ENCODE measurements at regions not wholly inside any gene's neighbourhood (a gene's known extent, or its start where the extent isn't known, plus 50 kb on each side); places are given as distances from the start of the nearest gene placed in this dataset.

DNA sequence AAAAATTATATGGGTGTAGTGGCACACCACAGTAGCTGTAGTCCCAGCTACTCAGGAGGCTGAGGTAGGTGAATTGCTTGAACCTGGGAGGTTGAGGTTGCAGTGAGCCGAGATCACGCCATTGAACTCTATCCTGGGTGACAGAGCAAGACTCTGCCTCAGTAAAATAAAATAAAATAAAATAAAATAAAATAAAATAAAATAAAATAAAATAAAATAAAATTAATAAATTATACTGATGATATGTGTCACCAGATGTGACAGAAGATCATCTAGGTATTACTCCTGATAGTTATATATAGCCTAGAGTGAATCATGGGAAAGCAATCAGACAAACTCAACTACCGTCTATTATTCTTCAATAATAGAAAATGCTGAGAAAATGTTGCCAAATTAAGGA lies 972.5 kb downstream of the MRPL39 start:
- Histone ChIP-seq H3K79me2 (ENCODE audit: control insufficient read depth, insufficient read depth, low read length) (no peaks in the 10 kb centered on the region), H4K20me1 (ENCODE audit: control insufficient read depth, insufficient read depth, low read length, poor library complexity, severe bottlenecking) (no peaks in the 10 kb centered on the region), H3K27ac (ENCODE audit: low read length in 2 of 2) (no peak overlapping the region), H3K9me3 (ENCODE audit: control extremely low read depth in 1 of 3, control insufficient read depth in 2 of 3, insufficient read depth in 1 of 3, low read length in 2 of 3) (no peaks in the 10 kb centered on the region), H3K27me3 (replicated peaks in 1 of 4; ENCODE audit: control extremely low read depth in 1 of 4, control insufficient read depth in 3 of 4, insufficient read depth in 4 of 4, low read length in 3 of 4) (no peaks in the 10 kb centered on the region), H3K36me3 (replicated peaks in 1 of 2; ENCODE audit: control extremely low read depth in 1 of 2, control insufficient read depth in 1 of 2, extremely low read depth in 1 of 2, insufficient read depth in 2 of 2, low read length in 1 of 2) (no peaks in the 10 kb centered on the region), H3K4me1 (ENCODE audit: control insufficient read depth in 2 of 2, insufficient read depth in 2 of 2, low read length in 2 of 2) (no peaks in the 10 kb centered on the region), H3K4me3 (ENCODE audit: control extremely low read depth in 1 of 5, extremely low read depth in 1 of 5, insufficient read depth in 1 of 5, low read depth in 2 of 5, low read length in 4 of 5) (no peak overlapping the region), H3K9ac (ENCODE audit: low read length) (no peak overlapping the region), H2AFZ (ENCODE audit: insufficient read depth, low read depth, low read length, poor library complexity, severe bottlenecking) (no peak overlapping the region), H3K4me2 (replicated peaks; ENCODE audit: low read depth, low read length, poor library complexity, severe bottlenecking) (no peak overlapping the region)
- ChIA-PET CTCF (no interaction called here), POLR2A (no interaction called here)
- Mint-ChIP-seq H3K9me3 (ENCODE audit: insufficient read depth) (no peaks in the 10 kb centered on the region), H3K27ac (no peak overlapping the region), H3K4me3 (no peak overlapping the region), H3K27me3 (no peaks in the 10 kb centered on the region), H3K4me1 (peaks cover 2% of the 10 kb centered on the region)
- no peak for DNase-seq
- WGBS (ENCODE audit: insufficient coverage) = no CpG with 5 or more reads among the region's 3 CpGs
- TF ChIP-seq, protein P1, sequence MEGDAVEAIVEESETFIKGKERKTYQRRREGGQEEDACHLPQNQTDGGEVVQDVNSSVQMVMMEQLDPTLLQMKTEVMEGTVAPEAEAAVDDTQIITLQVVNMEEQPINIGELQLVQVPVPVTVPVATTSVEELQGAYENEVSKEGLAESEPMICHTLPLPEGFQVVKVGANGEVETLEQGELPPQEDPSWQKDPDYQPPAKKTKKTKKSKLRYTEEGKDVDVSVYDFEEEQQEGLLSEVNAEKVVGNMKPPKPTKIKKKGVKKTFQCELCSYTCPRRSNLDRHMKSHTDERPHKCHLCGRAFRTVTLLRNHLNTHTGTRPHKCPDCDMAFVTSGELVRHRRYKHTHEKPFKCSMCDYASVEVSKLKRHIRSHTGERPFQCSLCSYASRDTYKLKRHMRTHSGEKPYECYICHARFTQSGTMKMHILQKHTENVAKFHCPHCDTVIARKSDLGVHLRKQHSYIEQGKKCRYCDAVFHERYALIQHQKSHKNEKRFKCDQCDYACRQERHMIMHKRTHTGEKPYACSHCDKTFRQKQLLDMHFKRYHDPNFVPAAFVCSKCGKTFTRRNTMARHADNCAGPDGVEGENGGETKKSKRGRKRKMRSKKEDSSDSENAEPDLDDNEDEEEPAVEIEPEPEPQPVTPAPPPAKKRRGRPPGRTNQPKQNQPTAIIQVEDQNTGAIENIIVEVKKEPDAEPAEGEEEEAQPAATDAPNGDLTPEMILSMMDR (IDR thresholded peaks at IDR 0.05) = no peak
- TF ChIP-seq EZH2 (IDR thresholded peaks at IDR 0.05; ENCODE audit: borderline replicate concordance, insufficient read depth, low read depth, low read length, poor library complexity, severe bottlenecking) = no peak
- intact Hi-C loops (cut with micrococcal nuclease) = no loop called here
- ATAC-seq (ENCODE audit: low read depth) = no peak

DNA sequence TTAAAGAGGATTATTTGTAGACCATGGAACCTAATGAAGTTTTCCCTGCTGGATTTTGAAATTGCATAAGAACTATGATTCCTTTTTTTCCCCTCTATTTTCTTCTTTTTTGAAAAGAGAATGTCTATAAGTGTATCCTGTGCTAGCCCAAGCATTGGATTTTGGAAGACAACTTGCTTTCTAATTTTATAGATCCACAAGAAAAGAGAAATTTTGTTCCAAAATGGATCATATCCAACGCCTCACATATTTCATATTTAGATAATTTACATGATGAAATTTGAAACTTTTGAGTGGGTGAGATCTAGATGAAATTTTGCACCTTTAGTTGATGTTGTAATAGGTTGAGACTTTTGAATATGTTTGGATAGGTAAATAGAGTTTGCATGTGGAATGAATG lies 978.7 kb downstream of the MRPL39 start:
- Histone ChIP-seq H2AFZ (ENCODE audit: insufficient read depth, low read depth, low read length, poor library complexity, severe bottlenecking) (no peak overlapping the region), H3K27ac (ENCODE audit: low read length in 2 of 2) (no peak overlapping the region), H3K27me3 (replicated peaks in 1 of 4; ENCODE audit: control extremely low read depth in 1 of 4, control insufficient read depth in 3 of 4, insufficient read depth in 4 of 4, low read length in 3 of 4) (no peaks in the 10 kb centered on the region), H3K79me2 (ENCODE audit: control insufficient read depth, insufficient read depth, low read length) (no peaks in the 10 kb centered on the region), H3K4me3 (ENCODE audit: control extremely low read depth in 1 of 5, extremely low read depth in 1 of 5, insufficient read depth in 1 of 5, low read depth in 2 of 5, low read length in 4 of 5) (no peak overlapping the region), H3K36me3 (replicated peaks in 1 of 2; ENCODE audit: control extremely low read depth in 1 of 2, control insufficient read depth in 1 of 2, extremely low read depth in 1 of 2, insufficient read depth in 2 of 2, low read length in 1 of 2) (no peaks in the 10 kb centered on the region), H3K4me2 (replicated peaks; ENCODE audit: low read depth, low read length, poor library complexity, severe bottlenecking) (no peak overlapping the region), H3K4me1 (ENCODE audit: control insufficient read depth in 2 of 2, insufficient read depth in 2 of 2, low read length in 2 of 2) (no peaks in the 10 kb centered on the region), H3K9me3 (ENCODE audit: control extremely low read depth in 1 of 3, control insufficient read depth in 2 of 3, insufficient read depth in 1 of 3, low read length in 2 of 3) (no peaks in the 10 kb centered on the region), H4K20me1 (ENCODE audit: control insufficient read depth, insufficient read depth, low read length, poor library complexity, severe bottlenecking) (no peaks in the 10 kb centered on the region), H3K9ac (ENCODE audit: low read length) (no peak overlapping the region)
- intact Hi-C loops (cut with micrococcal nuclease) = no loop called here
- H3K4me1 Mint-ChIP-seq = no peaks in the 10 kb centered on the region
- no peak for ATAC-seq (ENCODE audit: low read depth)
- no peak for DNase-seq
- H3K9me3 Mint-ChIP-seq (ENCODE audit: insufficient read depth) = no peaks in the 10 kb centered on the region
- ChIA-PET POLR2A (no interaction called here), CTCF (no interaction called here)
- WGBS (ENCODE audit: insufficient coverage) = no CpG with 5 or more reads among the region's 1 CpG
- TF ChIP-seq, protein P1 (IDR thresholded peaks at IDR 0.05) = no peak
- TF ChIP-seq EZH2 (IDR thresholded peaks at IDR 0.05; ENCODE audit: borderline replicate concordance, insufficient read depth, low read depth, low read length, poor library complexity, severe bottlenecking) = no peak
- H3K27ac Mint-ChIP-seq = no peak overlapping the region
- no peaks in the 10 kb centered on the region for H3K27me3 Mint-ChIP-seq
- H3K4me3 Mint-ChIP-seq = no peak overlapping the region

Measured in B cell (primary cell).